Left ventricle myocardium inferior (tissue), 1 donor: ENCODE measurements at regions not wholly inside any gene's neighbourhood (a gene's known extent, or its start where the extent isn't known, plus 50 kb on each side); places are given as distances from the start of the nearest gene placed in this dataset.

ENCODE experiments used
- DNase-seq: peaks from one replicate; pipeline ENCODE4 v3.0.0-alpha.2; 2020
- H3K27ac ChIP-seq: fragments of 200-600 bp; replicated peaks from 2 replicates; pipeline ENCODE4 v1.8.0; 2021
- H3K27me3 ChIP-seq: fragments of 200-600 bp; 2 replicates; pipeline ENCODE4 v1.8.0; 2021; ENCODE audit warnings: low read depth
- H3K36me3 ChIP-seq: fragments of 200-600 bp; 2 replicates; pipeline ENCODE4 v1.8.0; 2021
- H3K4me1 ChIP-seq: fragments of 200-600 bp; 2 replicates; pipeline ENCODE4 v1.8.0; 2021
- H3K4me3 ChIP-seq: fragments of 200-600 bp; 2 replicates; pipeline ENCODE4 v1.8.0; 2021; ENCODE audit warnings: mild to moderate bottlenecking, moderate library complexity
- H3K9me3 ChIP-seq: fragments of 200-600 bp; replicated peaks from 2 replicates; pipeline ENCODE4 v1.8.0; 2021
- intact Hi-C: fragments of 100-400 bp; cut with micrococcal nuclease; formaldehyde crosslinking; loops from one replicate; pipeline ENCODE4 v1.11.0; 2022
- TF ChIP-seq, protein P1 (sequence below): fragments of 200-600 bp; IDR thresholded peaks from 2 replicates; pipeline ENCODE4 v1.8.0; 2021; ENCODE audit warnings: antibody characterized with exemption, mild to moderate bottlenecking, borderline replicate concordance
- donor health status: DM: no; HTN: yes; CAD: no; lungs with severe emphysema.

DNA sequence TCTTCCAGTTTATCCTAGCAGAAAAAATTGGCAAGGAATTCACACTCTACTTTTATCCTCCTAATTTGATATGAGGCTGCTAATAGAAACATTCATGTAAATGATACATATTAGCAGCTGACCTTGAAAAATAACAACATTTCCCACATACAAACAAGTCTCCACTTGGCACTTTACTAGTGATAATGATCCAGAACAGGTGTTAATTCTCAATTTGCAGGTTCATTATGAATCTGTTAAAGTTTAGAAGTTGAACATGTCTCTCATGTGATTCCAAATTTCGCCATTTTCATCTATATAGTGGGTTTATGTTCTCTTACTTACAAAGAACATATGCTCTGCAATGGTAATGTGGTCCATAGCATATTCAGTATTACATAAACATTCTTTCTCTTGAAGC, 1396.8 kb upstream of the LRRTM3 start:
- TF ChIP-seq, protein P1, sequence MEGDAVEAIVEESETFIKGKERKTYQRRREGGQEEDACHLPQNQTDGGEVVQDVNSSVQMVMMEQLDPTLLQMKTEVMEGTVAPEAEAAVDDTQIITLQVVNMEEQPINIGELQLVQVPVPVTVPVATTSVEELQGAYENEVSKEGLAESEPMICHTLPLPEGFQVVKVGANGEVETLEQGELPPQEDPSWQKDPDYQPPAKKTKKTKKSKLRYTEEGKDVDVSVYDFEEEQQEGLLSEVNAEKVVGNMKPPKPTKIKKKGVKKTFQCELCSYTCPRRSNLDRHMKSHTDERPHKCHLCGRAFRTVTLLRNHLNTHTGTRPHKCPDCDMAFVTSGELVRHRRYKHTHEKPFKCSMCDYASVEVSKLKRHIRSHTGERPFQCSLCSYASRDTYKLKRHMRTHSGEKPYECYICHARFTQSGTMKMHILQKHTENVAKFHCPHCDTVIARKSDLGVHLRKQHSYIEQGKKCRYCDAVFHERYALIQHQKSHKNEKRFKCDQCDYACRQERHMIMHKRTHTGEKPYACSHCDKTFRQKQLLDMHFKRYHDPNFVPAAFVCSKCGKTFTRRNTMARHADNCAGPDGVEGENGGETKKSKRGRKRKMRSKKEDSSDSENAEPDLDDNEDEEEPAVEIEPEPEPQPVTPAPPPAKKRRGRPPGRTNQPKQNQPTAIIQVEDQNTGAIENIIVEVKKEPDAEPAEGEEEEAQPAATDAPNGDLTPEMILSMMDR: no peak
- DNase-seq: no peak
- Histone ChIP-seq H3K27me3 (no peaks in the 10 kb centered on the region), H3K9me3 (peaks cover 17% of the 10 kb centered on the region), H3K27ac (no peak overlapping the region), H3K4me1 (no peaks in the 10 kb centered on the region), H3K4me3 (no peak overlapping the region), H3K36me3 (no peaks in the 10 kb centered on the region)
- intact Hi-C loops: no loop called here

DNA sequence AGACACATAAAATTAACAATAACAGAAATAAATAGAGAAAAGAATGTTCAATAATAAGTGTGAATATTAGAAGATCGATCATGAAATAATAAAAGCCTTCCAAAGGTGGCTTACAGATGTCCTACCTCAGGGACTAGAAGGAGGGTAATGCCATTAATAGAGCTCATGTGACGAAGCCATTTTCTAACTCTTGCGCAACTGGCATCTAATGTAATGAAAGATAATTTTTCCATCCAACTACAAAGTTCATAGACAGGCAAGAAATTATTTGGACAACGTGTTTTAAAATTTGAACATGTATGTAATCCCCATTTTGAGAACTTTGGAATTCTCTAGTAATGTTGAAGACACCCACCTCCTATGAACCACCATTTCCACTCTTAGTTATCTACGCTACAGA, 1394.3 kb upstream of the LRRTM3 start:
- intact Hi-C loops: no loop called here
- Histone ChIP-seq H3K9me3 (peaks cover 12% of the 10 kb centered on the region), H3K36me3 (no peaks in the 10 kb centered on the region), H3K4me3 (no peak overlapping the region), H3K27me3 (no peaks in the 10 kb centered on the region), H3K27ac (no peak overlapping the region), H3K4me1 (no peaks in the 10 kb centered on the region)
- DNase-seq: no peak
- TF ChIP-seq, protein P1: no peak

DNA sequence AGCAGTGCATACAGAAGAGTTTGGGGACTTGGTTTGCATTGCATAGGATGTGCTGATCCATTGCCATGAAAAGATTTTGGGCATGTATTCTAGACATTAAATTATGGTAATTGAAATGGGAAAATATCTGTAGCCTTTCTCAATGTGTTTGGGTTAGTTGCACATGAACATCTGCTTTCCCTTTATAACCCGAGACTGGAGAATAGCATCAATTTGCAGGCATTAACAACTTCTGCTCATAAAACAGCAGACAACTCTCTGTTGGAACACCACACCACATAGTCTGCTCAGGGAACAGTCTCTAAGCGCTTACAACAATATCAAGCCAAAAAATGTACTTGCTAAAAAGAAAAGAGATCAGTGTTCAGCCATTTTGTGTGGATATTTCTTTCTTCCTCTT, 1391.1 kb upstream of the LRRTM3 start:
- TF ChIP-seq, protein P1: no peak
- DNase-seq: no peak
- no peak overlapping the region for H3K27ac ChIP-seq
- no peaks in the 10 kb centered on the region for H3K4me1 ChIP-seq
- intact Hi-C loops: no loop called here
- no peaks in the 10 kb centered on the region for H3K27me3 ChIP-seq
- no peaks in the 10 kb centered on the region for H3K36me3 ChIP-seq
- H3K4me3 ChIP-seq: no peak overlapping the region
- H3K9me3 ChIP-seq: no peaks in the 10 kb centered on the region

DNA sequence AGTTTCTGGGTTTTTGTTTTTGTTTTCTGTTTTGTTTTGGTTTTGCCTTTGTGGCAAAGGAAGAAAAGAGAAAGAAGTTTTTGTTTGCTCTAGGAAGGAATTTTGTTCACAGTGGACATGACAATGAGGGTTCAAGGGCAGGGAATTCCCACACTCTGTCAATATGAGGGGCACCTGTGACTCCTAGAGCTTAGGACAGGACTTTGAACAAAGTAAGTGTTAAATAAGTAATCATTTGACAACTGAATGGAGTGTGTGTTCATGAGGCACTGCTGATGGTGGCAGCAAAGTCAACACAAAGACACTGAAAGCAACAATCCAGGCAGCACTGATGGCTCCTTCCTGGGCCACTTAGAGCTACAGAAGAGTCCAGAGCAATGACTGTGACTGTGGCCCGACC, 1381.1 kb upstream of the LRRTM3 start:
- no peak for DNase-seq
- Histone ChIP-seq H3K9me3 (no peaks in the 10 kb centered on the region), H3K4me3 (no peak overlapping the region), H3K4me1 (no peaks in the 10 kb centered on the region), H3K27me3 (no peaks in the 10 kb centered on the region), H3K36me3 (no peaks in the 10 kb centered on the region), H3K27ac (no peak overlapping the region)
- intact Hi-C loops: no loop called here
- TF ChIP-seq, protein P1: no peak

DNA sequence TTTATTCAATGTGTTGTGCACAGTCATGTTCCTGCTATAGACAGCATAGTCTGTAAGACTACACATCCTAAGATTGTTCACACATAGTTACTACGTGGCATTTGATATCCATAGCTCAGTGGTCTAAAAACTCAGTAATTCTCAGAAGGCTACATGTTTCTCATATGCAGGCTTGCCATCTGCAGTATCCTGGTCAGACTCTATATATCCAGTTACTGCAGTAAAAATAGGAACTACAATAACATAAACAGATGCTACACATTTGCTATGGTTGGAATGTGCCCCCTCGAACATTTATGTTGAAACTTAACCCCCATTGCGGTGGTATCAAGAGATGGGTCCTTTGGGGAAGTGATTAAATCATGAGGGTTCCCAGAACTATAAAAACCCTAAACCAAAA, 1377.8 kb upstream of the LRRTM3 start:
- TF ChIP-seq, protein P1: no peak
- Histone ChIP-seq H3K36me3 (no peaks in the 10 kb centered on the region), H3K27me3 (no peaks in the 10 kb centered on the region), H3K4me1 (no peaks in the 10 kb centered on the region), H3K27ac (no peak overlapping the region), H3K4me3 (no peak overlapping the region), H3K9me3 (no peaks in the 10 kb centered on the region)
- intact Hi-C loops: no loop called here
- no peak for DNase-seq

DNA sequence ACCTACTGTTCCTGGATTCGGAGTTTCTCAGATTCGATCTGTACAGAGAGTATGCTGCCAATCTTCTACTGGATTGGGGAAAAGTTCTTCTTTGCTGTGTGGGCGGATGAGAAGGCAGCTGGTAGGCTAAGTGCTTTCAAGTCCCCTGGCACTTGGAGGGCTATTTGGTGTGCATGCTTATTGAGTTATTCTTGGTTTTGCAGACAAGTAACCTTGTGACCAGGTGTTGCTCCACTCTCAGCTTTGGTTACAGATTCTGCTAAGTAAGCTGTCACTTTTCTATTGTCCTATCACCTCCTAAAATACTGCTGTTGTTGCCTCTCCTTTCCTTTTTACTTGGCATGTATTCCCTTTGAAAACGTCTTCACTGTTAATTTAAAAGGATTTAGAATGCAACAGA, 1375.1 kb upstream of the LRRTM3 start:
- no peak overlapping the region for H3K4me3 ChIP-seq
- H3K4me1 ChIP-seq: no peaks in the 10 kb centered on the region
- no peaks in the 10 kb centered on the region for H3K36me3 ChIP-seq
- H3K27me3 ChIP-seq: no peaks in the 10 kb centered on the region
- no peaks in the 10 kb centered on the region for H3K9me3 ChIP-seq
- no peak for DNase-seq
- intact Hi-C loops: no loop called here
- H3K27ac ChIP-seq: no peak overlapping the region
- TF ChIP-seq, protein P1: no peak
